Neutrophil (primary cell): ENCODE measurements at regions not wholly inside any gene's neighbourhood (a gene's known extent, or its start where the extent isn't known, plus 50 kb on each side); places are given as distances from the start of the nearest gene placed in this dataset.

Source experiments
- H3K27ac ChIP-seq: fragments of 200-600 bp; sonication (generic); 2 replicates; pipeline ENCODE4 v1.5.1; 2016; ENCODE audit warnings: mild to moderate bottlenecking, moderate library complexity
- H3K27me3 ChIP-seq: fragments of 200-600 bp; sonication (generic); 2 replicates; pipeline ENCODE4 v1.6.0; 2016; ENCODE audit warnings: mild to moderate bottlenecking
- H3K36me3 ChIP-seq: fragments of 200-600 bp; sonication (generic); 2 replicates; pipeline ENCODE4 v1.5.1; 2017
- H3K4me1 ChIP-seq, 2 experiments: fragments of 200-600 bp in 1 of 2; sonication (generic) in 1 of 2; 1 replicate in 1 of 2; 2 replicates in 1 of 2; pipeline versions ENCODE4 v1.5.1 to v1.6.1; 2013 to 2016; ENCODE audit warnings: low read depth in 1 of 2, low read length in 1 of 2, mild to moderate bottlenecking in 1 of 2, moderate library complexity in 1 of 2; ENCODE audit not compliant: control insufficient read depth in 1 of 2, insufficient read depth in 1 of 2
- H3K4me3 ChIP-seq, 2 experiments: fragments of 200-600 bp in 1 of 2; sonication (generic) in 1 of 2; 1 replicate in 1 of 2; 2 replicates in 1 of 2; pipeline ENCODE4 v1.5.1; 2013 to 2016; ENCODE audit warnings: low read depth in 1 of 2, low read length in 1 of 2, mild to moderate bottlenecking in 1 of 2, moderate library complexity in 1 of 2
- H3K9me3 ChIP-seq: fragments of 200-600 bp; sonication (generic); 2 replicates; pipeline ENCODE4 v1.5.1; 2016
- CTCF ChIP-seq: fragments of 200-600 bp; sonication (generic); IDR thresholded peaks from 2 replicates; pipeline ENCODE4 v1.5.1; 2016; ENCODE audit warnings: antibody characterized with exemption

- no peaks in the 10 kb centered on the region for H3K9me3 ChIP-seq
- no peaks in the 10 kb centered on the region for H3K36me3 ChIP-seq
- no peak for TF ChIP-seq CTCF
- no peaks in the 10 kb centered on the region for H3K4me1 ChIP-seq
- H3K4me3 ChIP-seq: no peak overlapping the region
- no peaks in the 10 kb centered on the region for H3K27me3 ChIP-seq
- no peak overlapping the region for H3K27ac ChIP-seq
Measured at GRCh38 chr9:23557689-23558088, 268.4 kb downstream of the ELAVL2 start.

- H3K27ac ChIP-seq: no peak overlapping the region
- H3K36me3 ChIP-seq: no peaks in the 10 kb centered on the region
- TF ChIP-seq CTCF: no peak
- H3K4me1 ChIP-seq: no peaks in the 10 kb centered on the region
- no peaks in the 10 kb centered on the region for H3K9me3 ChIP-seq
- H3K4me3 ChIP-seq: no peak overlapping the region
- no peaks in the 10 kb centered on the region for H3K27me3 ChIP-seq
Measured at GRCh38 chr9:23559522-23559921, 266.5 kb downstream of the ELAVL2 start.

GRCh38 chr9:23563517-23563916 is 262.5 kb downstream of the ELAVL2 start:
- H3K4me1 ChIP-seq: no peaks in the 10 kb centered on the region
- H3K36me3 ChIP-seq: no peaks in the 10 kb centered on the region
- TF ChIP-seq CTCF: no peak
- no peaks in the 10 kb centered on the region for H3K9me3 ChIP-seq
- no peak overlapping the region for H3K27ac ChIP-seq
- no peaks in the 10 kb centered on the region for H3K27me3 ChIP-seq
- H3K4me3 ChIP-seq: no peak overlapping the region

GRCh38 chr9:23567516-23568165 is 258.4 kb downstream of the ELAVL2 start:
- H3K36me3 ChIP-seq: no peaks in the 10 kb centered on the region
- H3K27me3 ChIP-seq: no peaks in the 10 kb centered on the region
- H3K4me3 ChIP-seq: no peak overlapping the region
- no peak overlapping the region for H3K27ac ChIP-seq
- no peaks in the 10 kb centered on the region for H3K9me3 ChIP-seq
- H3K4me1 ChIP-seq: no peaks in the 10 kb centered on the region
- TF ChIP-seq CTCF: no peak

- no peak for TF ChIP-seq CTCF
- Histone ChIP-seq H3K27ac (no peak overlapping the region), H3K4me3 (no peak overlapping the region), H3K9me3 (no peaks in the 10 kb centered on the region), H3K27me3 (no peaks in the 10 kb centered on the region), H3K36me3 (no peaks in the 10 kb centered on the region), H3K4me1 (no peaks in the 10 kb centered on the region)
Measured at GRCh38 chr9:23571414-23572104, 254.5 kb downstream of the ELAVL2 start.
